ENCODE measurements at regions not wholly inside any gene's neighbourhood (a gene's known extent, or its start where the extent isn't known, plus 50 kb on each side); places are given as distances from the start of the nearest gene placed in this dataset.

DNA sequence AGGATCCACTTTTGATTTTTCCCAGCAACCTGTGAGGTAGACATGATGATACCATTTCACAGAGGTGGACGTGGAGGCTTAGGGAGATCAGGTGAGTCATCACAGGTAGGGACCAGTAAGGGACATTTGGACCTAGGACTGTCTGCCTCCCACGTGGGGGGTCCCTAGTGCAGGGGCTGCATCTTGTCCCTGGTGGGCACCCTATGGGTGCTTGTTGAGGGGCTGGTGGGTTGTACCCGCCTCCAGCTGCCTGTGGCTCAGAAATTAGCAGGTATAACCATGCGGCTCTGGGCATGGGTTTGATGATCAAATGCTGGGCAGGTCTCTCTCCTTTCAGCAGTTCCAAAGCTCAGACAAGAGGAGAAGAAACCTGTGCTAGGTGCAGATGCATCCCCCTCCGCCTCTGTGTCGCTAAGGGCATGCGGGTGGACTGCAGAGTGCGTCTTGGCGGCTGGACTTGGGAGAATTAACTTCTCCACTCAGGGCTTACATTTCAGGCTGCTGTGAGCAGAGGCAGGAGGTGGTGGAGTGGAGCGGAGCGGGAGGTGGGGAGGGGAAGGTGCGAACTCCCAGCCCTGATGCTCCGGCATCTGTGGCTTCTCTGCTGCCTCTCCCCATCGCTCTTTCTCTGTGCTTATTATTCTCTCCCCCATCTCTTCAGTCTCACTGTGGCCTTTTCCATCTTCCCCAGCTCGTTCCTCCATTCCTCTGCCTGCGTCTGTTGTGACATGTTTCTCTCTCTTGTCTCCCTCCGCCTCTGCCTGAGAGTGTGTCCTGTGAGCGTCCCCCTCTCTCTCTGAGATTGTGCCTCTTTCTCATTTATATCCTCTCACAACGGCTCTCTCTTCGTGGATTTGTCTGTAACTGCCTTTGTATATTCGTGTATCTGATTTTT, 146.8 kb downstream of the PTPRU start:
- no peak for DNase-seq (ENCODE audit: low read depth)
- Histone ChIP-seq H3K27me3 (ENCODE audit: insufficient read depth, low read length) (peaks cover 3% of the 10 kb centered on the region), H3K9me3 (ENCODE audit: insufficient read depth, low read depth, low read length) (peaks cover 3% of the 10 kb centered on the region), H3K79me2 (ENCODE audit: insufficient read depth, low read length) (no peaks in the 10 kb centered on the region), H3K4me3 (ENCODE audit: insufficient read depth, low read depth, low read length) (no peak overlapping the region), H4K20me1 (ENCODE audit: insufficient read depth, low read length) (no peaks in the 10 kb centered on the region), H3K4me2 (ENCODE audit: low read length) (peak overlapping the region; percentile 73), H3K27ac (ENCODE audit: low read depth, low read length) (peak overlapping the region; percentile 1), H2AFZ (ENCODE audit: low read depth, low read length) (peak overlapping the region; percentile 62), H3K36me3 (ENCODE audit: insufficient read depth, low read length) (no peaks in the 10 kb centered on the region), H3K4me1 (ENCODE audit: insufficient read depth, low read length) (peaks cover 14% of the 10 kb centered on the region), H3K9ac (ENCODE audit: low read length) (peak overlapping the region; percentile 49)
- Mint-ChIP-seq H3K9me3 (ENCODE audit: unreplicated experiment) (peaks cover 11% of the 10 kb centered on the region), H3K27me3 (ENCODE audit: low read depth, unreplicated experiment) (peaks cover 15% of the 10 kb centered on the region), H3K4me1 (ENCODE audit: low read depth, unreplicated experiment) (peaks cover 10% of the 10 kb centered on the region), H3K27ac (ENCODE audit: unreplicated experiment) (no peak overlapping the region), H3K4me3 (ENCODE audit: unreplicated experiment) (no peak overlapping the region), H3K36me3 (ENCODE audit: low read depth, unreplicated experiment) (no peaks in the 10 kb centered on the region)
- FAIRE-seq = no peak
- TF ChIP-seq, protein P1, sequence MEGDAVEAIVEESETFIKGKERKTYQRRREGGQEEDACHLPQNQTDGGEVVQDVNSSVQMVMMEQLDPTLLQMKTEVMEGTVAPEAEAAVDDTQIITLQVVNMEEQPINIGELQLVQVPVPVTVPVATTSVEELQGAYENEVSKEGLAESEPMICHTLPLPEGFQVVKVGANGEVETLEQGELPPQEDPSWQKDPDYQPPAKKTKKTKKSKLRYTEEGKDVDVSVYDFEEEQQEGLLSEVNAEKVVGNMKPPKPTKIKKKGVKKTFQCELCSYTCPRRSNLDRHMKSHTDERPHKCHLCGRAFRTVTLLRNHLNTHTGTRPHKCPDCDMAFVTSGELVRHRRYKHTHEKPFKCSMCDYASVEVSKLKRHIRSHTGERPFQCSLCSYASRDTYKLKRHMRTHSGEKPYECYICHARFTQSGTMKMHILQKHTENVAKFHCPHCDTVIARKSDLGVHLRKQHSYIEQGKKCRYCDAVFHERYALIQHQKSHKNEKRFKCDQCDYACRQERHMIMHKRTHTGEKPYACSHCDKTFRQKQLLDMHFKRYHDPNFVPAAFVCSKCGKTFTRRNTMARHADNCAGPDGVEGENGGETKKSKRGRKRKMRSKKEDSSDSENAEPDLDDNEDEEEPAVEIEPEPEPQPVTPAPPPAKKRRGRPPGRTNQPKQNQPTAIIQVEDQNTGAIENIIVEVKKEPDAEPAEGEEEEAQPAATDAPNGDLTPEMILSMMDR (IDR thresholded peaks at IDR 0.05; ENCODE audit: insufficient read depth, low read depth, low read length) = no peak
- no peak for TF ChIP-seq EZH2 (IDR thresholded peaks at IDR 0.05; ENCODE audit: insufficient read depth, low read length)

DNA sequence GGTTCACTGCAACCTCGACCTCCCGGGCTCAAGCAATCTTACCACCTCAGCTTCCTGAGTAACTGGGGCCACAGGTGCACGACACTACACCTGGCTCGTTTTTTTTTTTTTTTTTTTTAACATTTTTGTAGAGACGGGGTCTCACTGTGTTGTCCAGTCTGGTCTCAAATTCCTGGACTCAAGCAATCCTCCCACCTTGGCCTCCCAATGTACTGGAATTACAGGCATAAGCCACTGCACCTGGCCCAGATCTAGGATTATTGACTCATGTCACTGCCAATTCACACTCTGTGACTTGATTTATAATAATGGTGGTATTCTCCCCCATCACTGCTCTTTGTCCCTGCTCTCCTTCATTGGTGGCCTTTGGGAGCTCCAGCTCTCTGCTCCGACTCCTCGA, 145.1 kb downstream of the PTPRU start:
- H3K4me3 Mint-ChIP-seq (ENCODE audit: unreplicated experiment) = no peak overlapping the region

More for the DNA sequence above, 145.1 kb downstream of the PTPRU start:
- Histone ChIP-seq H4K20me1 (ENCODE audit: insufficient read depth, low read length) (no peaks in the 10 kb centered on the region), H3K79me2 (ENCODE audit: insufficient read depth, low read length) (no peaks in the 10 kb centered on the region), H3K36me3 (ENCODE audit: insufficient read depth, low read length) (no peaks in the 10 kb centered on the region), H3K9ac (ENCODE audit: low read length) (no peak overlapping the region), H3K4me3 (ENCODE audit: insufficient read depth, low read depth, low read length) (no peak overlapping the region), H3K27ac (ENCODE audit: low read depth, low read length) (no peak overlapping the region), H3K9me3 (ENCODE audit: insufficient read depth, low read depth, low read length) (peaks cover 3% of the 10 kb centered on the region), H3K4me1 (ENCODE audit: insufficient read depth, low read length) (peaks cover 14% of the 10 kb centered on the region), H2AFZ (ENCODE audit: low read depth, low read length) (no peak overlapping the region), H3K27me3 (ENCODE audit: insufficient read depth, low read length) (no peaks in the 10 kb centered on the region), H3K4me2 (ENCODE audit: low read length) (no peak overlapping the region)
- Mint-ChIP-seq H3K27ac (ENCODE audit: unreplicated experiment) (no peak overlapping the region), H3K4me1 (ENCODE audit: low read depth, unreplicated experiment) (peaks cover 10% of the 10 kb centered on the region), H3K36me3 (ENCODE audit: low read depth, unreplicated experiment) (no peaks in the 10 kb centered on the region), H3K9me3 (ENCODE audit: unreplicated experiment) (peaks cover 13% of the 10 kb centered on the region), H3K27me3 (ENCODE audit: low read depth, unreplicated experiment) (peaks cover 3% of the 10 kb centered on the region)
- no peak for TF ChIP-seq EZH2 (IDR thresholded peaks at IDR 0.05; ENCODE audit: insufficient read depth, low read length)
- TF ChIP-seq, protein P1 (IDR thresholded peaks at IDR 0.05; ENCODE audit: insufficient read depth, low read depth, low read length) = no peak
- DNase-seq (ENCODE audit: low read depth) (no peak), FAIRE-seq (no peak)
